ENCODE measurements at regions not wholly inside any gene's neighbourhood (a gene's known extent, or its start where the extent isn't known, plus 50 kb on each side); places are given as distances from the start of the nearest gene placed in this dataset.

DNA sequence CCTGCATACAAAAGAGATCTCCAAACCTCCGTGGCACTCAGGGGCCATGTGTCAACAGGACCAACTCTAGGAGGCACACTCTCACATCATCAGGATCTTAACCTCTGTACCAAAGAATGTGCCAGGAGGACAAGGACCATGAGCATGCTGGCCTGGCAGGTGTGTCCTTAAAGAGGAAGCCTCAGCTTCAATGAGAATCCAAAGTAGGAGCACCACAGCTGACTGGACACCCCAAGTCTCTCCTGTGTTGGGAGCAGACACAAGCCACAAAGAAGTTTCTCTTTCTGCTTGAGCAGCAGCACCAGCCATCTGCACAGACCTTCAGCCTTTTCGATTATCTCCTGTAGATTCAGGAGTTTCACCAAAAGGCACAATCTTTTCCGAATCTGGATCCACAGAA is 1734.5 kb downstream of the TP53TG3F start:
- H3K9ac ChIP-seq (ENCODE audit: low read length), result no peak overlapping the region
- H3K27me3 ChIP-seq (ENCODE audit: insufficient read depth, low read length), result no peaks in the 10 kb centered on the region
- no peaks in the 10 kb centered on the region for H3K4me1 Mint-ChIP-seq (ENCODE audit: low read depth, unreplicated experiment)
- no peaks in the 10 kb centered on the region for H4K20me1 ChIP-seq (ENCODE audit: insufficient read depth, low read length)
- no peak overlapping the region for H3K4me3 ChIP-seq (ENCODE audit: insufficient read depth, low read depth, low read length)
- H3K4me3 Mint-ChIP-seq (ENCODE audit: unreplicated experiment), result no peak overlapping the region
- H3K36me3 Mint-ChIP-seq (ENCODE audit: low read depth, unreplicated experiment), result no peaks in the 10 kb centered on the region
- TF ChIP-seq EZH2 (IDR thresholded peaks at IDR 0.05; ENCODE audit: insufficient read depth, low read length), result no peak
- TF ChIP-seq, protein P1, sequence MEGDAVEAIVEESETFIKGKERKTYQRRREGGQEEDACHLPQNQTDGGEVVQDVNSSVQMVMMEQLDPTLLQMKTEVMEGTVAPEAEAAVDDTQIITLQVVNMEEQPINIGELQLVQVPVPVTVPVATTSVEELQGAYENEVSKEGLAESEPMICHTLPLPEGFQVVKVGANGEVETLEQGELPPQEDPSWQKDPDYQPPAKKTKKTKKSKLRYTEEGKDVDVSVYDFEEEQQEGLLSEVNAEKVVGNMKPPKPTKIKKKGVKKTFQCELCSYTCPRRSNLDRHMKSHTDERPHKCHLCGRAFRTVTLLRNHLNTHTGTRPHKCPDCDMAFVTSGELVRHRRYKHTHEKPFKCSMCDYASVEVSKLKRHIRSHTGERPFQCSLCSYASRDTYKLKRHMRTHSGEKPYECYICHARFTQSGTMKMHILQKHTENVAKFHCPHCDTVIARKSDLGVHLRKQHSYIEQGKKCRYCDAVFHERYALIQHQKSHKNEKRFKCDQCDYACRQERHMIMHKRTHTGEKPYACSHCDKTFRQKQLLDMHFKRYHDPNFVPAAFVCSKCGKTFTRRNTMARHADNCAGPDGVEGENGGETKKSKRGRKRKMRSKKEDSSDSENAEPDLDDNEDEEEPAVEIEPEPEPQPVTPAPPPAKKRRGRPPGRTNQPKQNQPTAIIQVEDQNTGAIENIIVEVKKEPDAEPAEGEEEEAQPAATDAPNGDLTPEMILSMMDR (IDR thresholded peaks at IDR 0.05; ENCODE audit: insufficient read depth, low read depth, low read length), result no peak
- no peak overlapping the region for H2AFZ ChIP-seq (ENCODE audit: low read depth, low read length)
- H3K36me3 ChIP-seq (ENCODE audit: insufficient read depth, low read length), result no peaks in the 10 kb centered on the region
- DNase-seq (ENCODE audit: low read depth), result no peak
- peaks cover 9% of the 10 kb centered on the region for H3K9me3 Mint-ChIP-seq (ENCODE audit: unreplicated experiment)
- H3K27ac Mint-ChIP-seq (ENCODE audit: unreplicated experiment), result no peak overlapping the region
- H3K4me1 ChIP-seq (ENCODE audit: insufficient read depth, low read length), result no peaks in the 10 kb centered on the region
- no peaks in the 10 kb centered on the region for H3K27me3 Mint-ChIP-seq (ENCODE audit: low read depth, unreplicated experiment)
- no peak overlapping the region for H3K4me2 ChIP-seq (ENCODE audit: low read length)
- no peak overlapping the region for H3K27ac ChIP-seq (ENCODE audit: low read depth, low read length)
- H3K79me2 ChIP-seq (ENCODE audit: insufficient read depth, low read length), result no peaks in the 10 kb centered on the region
- H3K9me3 ChIP-seq (ENCODE audit: insufficient read depth, low read depth, low read length), result peaks cover 10% of the 10 kb centered on the region
- no peak for FAIRE-seq

DNA sequence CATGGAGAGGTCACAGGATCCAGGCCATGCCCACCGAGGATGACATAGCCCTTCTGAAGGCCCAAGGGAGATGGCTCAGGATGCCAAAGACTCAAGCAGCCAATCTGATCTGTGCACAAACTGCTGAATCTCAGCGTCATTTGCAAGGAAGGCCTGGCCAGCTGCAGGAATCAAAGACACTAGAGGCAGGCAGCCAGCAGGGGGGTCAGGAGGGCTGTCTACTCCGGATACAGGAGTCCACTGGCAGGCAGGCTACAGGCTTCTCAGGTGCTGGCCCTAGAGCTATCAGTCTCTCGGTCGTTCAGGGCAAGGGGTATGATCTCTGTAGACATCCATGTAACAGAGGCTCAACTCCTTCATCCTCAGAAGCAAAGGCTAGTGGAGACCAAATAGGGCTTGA is 1735.3 kb downstream of the TP53TG3F start:
- no peak overlapping the region for H2AFZ ChIP-seq (ENCODE audit: low read depth, low read length)
- no peaks in the 10 kb centered on the region for H3K79me2 ChIP-seq (ENCODE audit: insufficient read depth, low read length)
- FAIRE-seq, result no peak
- H3K9me3 ChIP-seq (ENCODE audit: insufficient read depth, low read depth, low read length), result peaks cover 10% of the 10 kb centered on the region
- H3K4me1 ChIP-seq (ENCODE audit: insufficient read depth, low read length), result no peaks in the 10 kb centered on the region
- H3K27ac ChIP-seq (ENCODE audit: low read depth, low read length), result no peak overlapping the region
- no peaks in the 10 kb centered on the region for H4K20me1 ChIP-seq (ENCODE audit: insufficient read depth, low read length)
- Mint-ChIP-seq H3K27ac (ENCODE audit: unreplicated experiment) (no peak overlapping the region), H3K9me3 (ENCODE audit: unreplicated experiment) (peaks cover 12% of the 10 kb centered on the region), H3K4me1 (ENCODE audit: low read depth, unreplicated experiment) (no peaks in the 10 kb centered on the region), H3K36me3 (ENCODE audit: low read depth, unreplicated experiment) (no peaks in the 10 kb centered on the region), H3K4me3 (ENCODE audit: unreplicated experiment) (no peak overlapping the region), H3K27me3 (ENCODE audit: low read depth, unreplicated experiment) (no peaks in the 10 kb centered on the region)
- no peaks in the 10 kb centered on the region for H3K27me3 ChIP-seq (ENCODE audit: insufficient read depth, low read length)
- no peak for TF ChIP-seq EZH2 (IDR thresholded peaks at IDR 0.05; ENCODE audit: insufficient read depth, low read length)
- TF ChIP-seq, protein P1 (IDR thresholded peaks at IDR 0.05; ENCODE audit: insufficient read depth, low read depth, low read length), result no peak
- H3K4me3 ChIP-seq (ENCODE audit: insufficient read depth, low read depth, low read length), result no peak overlapping the region
- DNase-seq (ENCODE audit: low read depth), result no peak
- H3K9ac ChIP-seq (ENCODE audit: low read length), result no peak overlapping the region
- no peaks in the 10 kb centered on the region for H3K36me3 ChIP-seq (ENCODE audit: insufficient read depth, low read length)
- H3K4me2 ChIP-seq (ENCODE audit: low read length), result no peak overlapping the region

DNA sequence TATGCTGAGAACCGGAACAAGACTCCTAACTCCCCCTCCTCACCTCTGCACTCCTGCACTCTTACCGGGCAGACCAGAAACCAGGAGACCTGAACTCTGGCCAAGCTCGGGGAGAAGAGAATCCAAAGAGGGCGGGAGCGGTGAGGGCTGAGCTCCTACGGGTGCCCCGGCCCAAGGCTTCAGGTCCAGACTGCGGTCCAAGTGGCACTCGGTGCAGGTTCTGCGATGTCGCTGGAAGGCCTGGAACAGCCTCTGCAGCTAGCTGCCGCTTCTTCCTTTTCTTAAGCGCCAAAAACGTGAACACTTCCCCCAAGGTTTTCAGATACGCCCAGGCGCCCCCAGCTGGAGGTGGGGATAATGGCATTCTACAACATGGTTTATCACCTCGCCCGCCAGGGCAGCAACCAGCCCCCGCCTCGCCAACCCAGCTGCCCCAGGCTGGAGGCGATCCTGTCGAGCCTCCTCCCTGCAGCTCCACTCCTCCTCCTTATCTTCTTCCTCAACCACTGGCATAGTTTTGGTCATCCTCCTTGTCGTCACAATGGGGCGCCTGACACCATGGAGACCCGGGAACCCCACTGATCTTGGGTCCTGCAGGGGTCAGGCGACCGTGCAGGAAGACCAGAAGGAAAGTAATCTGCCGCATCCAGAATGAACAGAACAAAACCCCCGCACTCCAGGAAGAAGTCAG is 1735.9 kb downstream of the TP53TG3F start:
- H3K4me1 ChIP-seq (ENCODE audit: insufficient read depth, low read length), result no peaks in the 10 kb centered on the region
- no peak overlapping the region for H3K4me3 ChIP-seq (ENCODE audit: insufficient read depth, low read depth, low read length)
- no peak overlapping the region for H3K9ac ChIP-seq (ENCODE audit: low read length)
- no peaks in the 10 kb centered on the region for H3K4me1 Mint-ChIP-seq (ENCODE audit: low read depth, unreplicated experiment)
- no peaks in the 10 kb centered on the region for H3K27me3 ChIP-seq (ENCODE audit: insufficient read depth, low read length)
- no peak overlapping the region for H3K27ac ChIP-seq (ENCODE audit: low read depth, low read length)
- TF ChIP-seq, protein P1 (IDR thresholded peaks at IDR 0.05; ENCODE audit: insufficient read depth, low read depth, low read length), result no peak
- no peak for TF ChIP-seq EZH2 (IDR thresholded peaks at IDR 0.05; ENCODE audit: insufficient read depth, low read length)
- no peak overlapping the region for H2AFZ ChIP-seq (ENCODE audit: low read depth, low read length)
- no peaks in the 10 kb centered on the region for H3K79me2 ChIP-seq (ENCODE audit: insufficient read depth, low read length)
- no peak overlapping the region for H3K4me2 ChIP-seq (ENCODE audit: low read length)
- no peak overlapping the region for H3K27ac Mint-ChIP-seq (ENCODE audit: unreplicated experiment)
- H3K27me3 Mint-ChIP-seq (ENCODE audit: low read depth, unreplicated experiment), result no peaks in the 10 kb centered on the region
- no peaks in the 10 kb centered on the region for H3K36me3 ChIP-seq (ENCODE audit: insufficient read depth, low read length)
- FAIRE-seq (no peak), DNase-seq (ENCODE audit: low read depth) (no peak)
- peaks cover 12% of the 10 kb centered on the region for H3K9me3 Mint-ChIP-seq (ENCODE audit: unreplicated experiment)
- no peak overlapping the region for H3K4me3 Mint-ChIP-seq (ENCODE audit: unreplicated experiment)
- H4K20me1 ChIP-seq (ENCODE audit: insufficient read depth, low read length), result no peaks in the 10 kb centered on the region
- H3K36me3 Mint-ChIP-seq (ENCODE audit: low read depth, unreplicated experiment), result no peaks in the 10 kb centered on the region
- H3K9me3 ChIP-seq (ENCODE audit: insufficient read depth, low read depth, low read length), result peaks cover 10% of the 10 kb centered on the region

Measured in astrocyte (in vitro differentiated cells and primary cell).